ENCODE measurements at regions not wholly inside any gene's neighbourhood (a gene's known extent, or its start where the extent isn't known, plus 50 kb on each side); places are given as distances from the start of the nearest gene placed in this dataset.
"Not testable (repeated sequence)": the region's sequence is repeated elsewhere in the genome, so short reads cannot be mapped to it uniquely, and the experiment has no call there.

- in situ Hi-C loops (cut with MboI; ENCODE audit: low sequenced_read_pairs): no loop called here
Measured at GRCh38 chr3:5462086-5462485, 274.6 kb downstream of the EDEM1 start.

DNA sequence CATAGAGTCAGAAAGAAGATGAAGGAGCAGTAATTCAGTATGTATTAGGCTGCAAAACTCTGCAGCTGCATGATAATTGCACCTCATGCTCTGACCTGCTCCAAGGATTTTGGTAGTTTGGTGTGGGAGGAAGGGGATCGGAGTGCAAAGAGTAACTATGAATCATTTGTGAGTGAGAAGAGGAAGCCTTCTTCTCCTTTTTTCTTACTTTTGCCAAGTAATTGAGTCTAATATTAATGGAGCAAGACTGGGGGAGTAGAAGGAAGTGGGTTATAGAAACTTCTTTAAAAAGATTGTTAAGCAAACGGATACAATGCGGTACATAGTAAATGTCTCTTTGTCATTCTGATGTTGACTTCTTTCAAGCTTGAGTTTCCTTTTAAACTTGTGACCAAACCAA, 276.5 kb downstream of the EDEM1 start:
- in situ Hi-C loops (cut with MboI; ENCODE audit: low sequenced_read_pairs): no loop called here

DNA sequence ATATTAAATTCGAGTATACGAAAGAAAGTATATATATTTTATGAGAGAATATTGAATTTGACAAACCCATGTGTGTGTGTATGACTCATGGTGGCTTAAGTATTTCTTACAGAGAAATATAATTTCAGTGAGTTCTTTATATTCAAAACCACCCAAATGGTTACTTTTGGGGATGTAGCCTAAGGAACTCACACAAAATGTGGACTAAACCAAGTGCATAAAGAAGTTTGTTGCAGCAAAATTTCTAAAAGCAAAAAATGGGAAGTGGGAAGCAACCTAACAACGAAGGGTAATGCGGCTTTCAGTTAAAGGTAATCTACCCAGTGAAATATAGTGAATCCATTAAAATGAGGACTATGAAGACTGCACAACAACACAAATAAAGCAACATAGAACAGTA, 277.1 kb downstream of the EDEM1 start:
- in situ Hi-C loops (cut with MboI; ENCODE audit: low sequenced_read_pairs): no loop called here

GRCh38 chr3:5465183-5465582, 277.7 kb downstream of the EDEM1 start:
- in situ Hi-C loops (cut with MboI; ENCODE audit: low sequenced_read_pairs): no loop called here

DNA sequence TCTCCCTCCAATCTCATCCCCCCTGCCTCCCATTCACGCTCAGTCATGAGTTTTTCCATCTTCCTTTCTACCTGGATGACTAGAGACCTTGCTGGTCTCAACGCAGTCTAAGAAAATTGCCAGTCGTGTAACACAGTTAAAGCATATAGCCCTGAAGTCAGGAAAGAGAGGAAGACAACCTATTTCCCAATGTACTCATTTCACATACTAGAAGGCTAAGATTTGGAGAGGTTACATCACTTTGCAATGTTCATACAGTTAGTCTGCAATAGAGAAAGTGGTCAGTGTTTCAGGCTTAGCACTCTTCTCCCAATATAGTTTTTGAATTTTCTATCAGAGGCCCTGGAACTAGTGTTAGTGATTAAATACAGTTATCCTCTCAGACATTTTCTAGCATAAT, 278.6 kb downstream of the EDEM1 start:
- in situ Hi-C loops (cut with MboI; ENCODE audit: low sequenced_read_pairs): no loop called here

DNA sequence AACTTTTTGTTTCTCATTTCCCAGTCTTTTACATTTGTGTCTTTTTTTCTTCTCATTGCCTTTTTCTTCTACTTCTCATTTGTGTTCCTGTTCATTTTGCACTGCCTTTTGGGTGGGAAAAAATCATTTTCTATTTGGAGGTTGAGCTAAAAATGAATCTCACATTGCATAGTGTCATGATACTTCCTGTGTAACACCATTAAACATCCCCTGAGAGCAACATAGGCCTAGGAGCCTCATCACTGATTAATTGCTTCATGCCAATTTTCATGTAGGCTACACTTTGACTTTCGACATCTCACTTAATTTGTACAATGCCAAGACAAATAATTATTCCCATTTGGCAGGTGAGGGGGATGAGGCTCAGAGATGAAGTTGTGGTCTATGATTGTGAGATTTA, 279.2 kb downstream of the EDEM1 start:
- in situ Hi-C loops (cut with MboI; ENCODE audit: low sequenced_read_pairs): no loop called here

DNA sequence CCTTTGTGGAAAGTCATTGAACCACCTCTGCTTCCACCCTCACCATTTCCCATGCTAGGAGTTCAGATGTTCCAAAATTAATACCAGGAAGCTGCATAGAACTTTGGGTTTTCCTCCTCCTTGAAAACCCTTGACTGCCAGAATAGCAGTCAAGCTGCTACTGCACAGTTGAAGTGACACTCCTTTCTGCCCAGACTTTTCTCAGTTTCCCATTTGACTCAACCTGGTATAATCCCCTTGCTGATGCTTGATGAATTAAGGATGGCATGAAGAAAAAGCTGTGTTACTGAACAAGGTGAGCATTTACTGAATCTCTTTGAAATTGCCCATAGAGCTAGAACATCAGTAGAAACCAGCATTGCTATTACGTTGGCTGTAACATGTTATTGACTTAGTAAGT, 286.0 kb downstream of the EDEM1 start:
- in situ Hi-C loops (cut with MboI; ENCODE audit: low sequenced_read_pairs): no loop called here

DNA sequence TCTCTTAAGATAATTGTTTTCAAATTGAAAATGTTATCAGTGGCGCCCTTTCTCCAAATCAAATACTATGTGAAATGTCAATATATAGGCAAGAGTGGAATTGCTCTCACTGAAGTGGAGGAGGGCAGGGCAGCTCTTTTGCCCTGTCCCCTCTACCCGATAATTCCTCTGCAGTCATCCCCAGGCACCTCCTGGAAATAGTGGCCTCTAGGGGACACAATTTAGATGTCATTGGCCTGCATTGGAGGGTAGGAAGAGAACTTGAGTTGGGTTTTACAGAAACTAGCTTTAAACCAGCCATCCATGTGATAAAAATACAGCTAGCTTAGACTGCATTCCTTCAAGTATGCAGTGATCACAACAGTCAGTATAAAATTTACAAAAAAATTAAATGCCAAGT, 288.9 kb downstream of the EDEM1 start:
- in situ Hi-C loops (cut with MboI; ENCODE audit: low sequenced_read_pairs): no loop called here

DNA sequence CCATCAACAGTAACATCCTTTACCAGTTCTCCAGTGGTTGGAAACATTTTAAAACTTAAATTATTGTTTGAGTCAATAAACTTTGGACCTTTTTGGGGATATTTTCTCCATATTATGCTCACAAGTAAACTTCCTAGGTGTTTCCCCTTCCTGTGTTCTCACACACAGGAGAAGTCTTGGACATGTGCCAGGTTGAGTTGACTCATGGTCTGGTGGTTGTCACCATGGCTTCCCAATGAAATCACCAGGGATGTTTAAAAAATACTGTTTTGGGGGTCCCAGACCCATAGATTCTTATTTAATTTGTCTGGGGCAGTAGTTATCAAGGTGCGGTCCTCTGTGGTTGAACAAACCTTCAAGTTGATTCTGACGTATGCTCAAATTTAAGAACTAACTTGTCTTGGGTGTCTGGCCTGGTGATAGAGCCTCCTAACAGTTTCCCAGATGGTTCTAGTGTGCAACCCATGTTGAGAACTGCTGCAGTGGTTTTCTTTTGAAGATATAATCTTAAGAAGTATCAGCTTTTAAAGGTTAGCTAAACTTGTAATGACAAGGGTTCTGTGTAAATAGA, 291.8 kb downstream of the EDEM1 start:
- in situ Hi-C loops (cut with MboI; ENCODE audit: low sequenced_read_pairs): no loop called here

GRCh38 chr3:5480190-5480589, 292.7 kb downstream of the EDEM1 start:
- in situ Hi-C loops (cut with MboI; ENCODE audit: low sequenced_read_pairs): no loop called here

DNA sequence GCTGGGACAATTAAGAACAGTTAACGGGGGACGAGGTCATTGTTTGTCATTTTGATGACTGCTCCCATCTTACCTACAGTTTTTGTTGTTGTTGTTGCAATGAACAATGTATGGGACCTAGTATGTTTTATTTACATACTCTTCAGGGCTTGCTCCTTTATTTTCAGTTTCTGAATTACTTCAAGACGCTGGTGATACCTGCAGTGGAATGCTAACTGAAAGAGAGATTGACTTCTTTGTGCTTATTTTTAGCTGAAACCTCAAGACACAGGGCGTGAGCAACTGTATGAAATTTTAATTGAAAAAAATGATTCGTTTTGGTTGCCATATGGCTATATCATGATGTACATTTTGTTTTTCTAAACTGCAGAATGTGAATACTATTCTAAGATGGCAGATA, 297.9 kb downstream of the EDEM1 start:
- in situ Hi-C loops (cut with MboI; ENCODE audit: low sequenced_read_pairs): no loop called here

- in situ Hi-C loops (cut with MboI; ENCODE audit: low sequenced_read_pairs): no loop called here
Measured at GRCh38 chr3:5488771-5489170, 301.3 kb downstream of the EDEM1 start.

DNA sequence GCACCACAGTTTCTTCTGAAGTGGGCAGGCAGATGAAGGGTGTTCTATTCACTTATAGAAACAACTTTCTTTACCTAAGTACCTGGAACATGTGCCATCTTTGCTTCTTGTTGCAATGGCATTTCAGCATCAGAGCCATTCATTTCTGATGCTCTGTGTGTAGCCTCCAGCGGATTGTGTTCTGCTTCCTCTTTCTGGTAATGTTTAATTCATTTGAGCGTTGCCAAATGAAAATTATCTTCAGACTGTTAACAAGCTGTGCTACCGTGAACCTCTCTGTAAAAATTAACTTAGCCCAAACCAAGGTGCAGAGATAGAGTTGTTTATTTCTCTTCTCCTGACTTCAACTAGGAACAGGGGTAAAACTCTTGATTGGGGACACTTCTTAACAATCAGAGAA, 302.0 kb downstream of the EDEM1 start:
- in situ Hi-C loops (cut with MboI; ENCODE audit: low sequenced_read_pairs): no loop called here

GRCh38 chr3:5494905-5495519, 307.5 kb downstream of the EDEM1 start:
- in situ Hi-C loops (cut with MboI; ENCODE audit: low sequenced_read_pairs): no loop called here

DNA sequence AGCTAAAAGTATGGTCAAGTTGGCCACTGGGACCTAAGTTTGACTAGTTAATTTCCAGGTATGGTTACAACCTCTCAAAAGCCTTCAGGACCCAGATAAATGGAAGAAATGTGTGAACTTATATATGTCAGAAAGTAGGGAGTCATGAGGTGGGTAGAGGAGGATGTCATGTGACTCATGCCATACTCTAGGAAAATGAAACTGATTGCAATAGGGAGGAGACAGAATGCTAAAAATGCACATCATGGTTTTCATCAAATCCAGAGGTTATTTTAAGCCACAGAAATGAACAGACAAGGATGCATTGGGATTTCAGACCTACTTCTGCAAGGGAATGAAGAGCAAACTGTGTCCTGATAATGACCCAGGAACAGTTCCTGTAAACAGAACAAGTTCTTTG, 310.0 kb downstream of the EDEM1 start:
- in situ Hi-C loops (cut with MboI; ENCODE audit: low sequenced_read_pairs): no loop called here

DNA sequence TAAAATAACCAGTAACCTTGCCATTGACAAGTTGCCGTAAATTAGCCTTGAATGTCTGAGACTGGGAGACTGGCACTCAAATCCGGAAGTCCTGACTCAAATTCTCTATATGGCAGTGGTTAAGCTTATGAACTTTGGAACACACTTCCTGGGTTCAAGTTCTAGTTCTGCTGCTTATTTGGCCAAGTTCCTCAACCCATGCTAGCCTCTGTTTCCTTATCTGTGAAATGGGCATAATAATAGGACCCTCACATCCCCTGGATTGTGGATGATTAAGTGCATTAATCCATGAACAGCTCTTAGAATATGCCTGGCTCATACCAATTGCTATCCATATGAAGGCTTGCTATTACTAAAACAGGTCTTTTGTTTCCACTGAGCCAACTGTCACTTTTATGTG, 311.5 kb downstream of the EDEM1 start:
- in situ Hi-C loops (cut with MboI; ENCODE audit: low sequenced_read_pairs): no loop called here

- in situ Hi-C loops (cut with MboI; ENCODE audit: low sequenced_read_pairs): no loop called here
Measured at GRCh38 chr3:5499404-5499803, 311.9 kb downstream of the EDEM1 start.

DNA sequence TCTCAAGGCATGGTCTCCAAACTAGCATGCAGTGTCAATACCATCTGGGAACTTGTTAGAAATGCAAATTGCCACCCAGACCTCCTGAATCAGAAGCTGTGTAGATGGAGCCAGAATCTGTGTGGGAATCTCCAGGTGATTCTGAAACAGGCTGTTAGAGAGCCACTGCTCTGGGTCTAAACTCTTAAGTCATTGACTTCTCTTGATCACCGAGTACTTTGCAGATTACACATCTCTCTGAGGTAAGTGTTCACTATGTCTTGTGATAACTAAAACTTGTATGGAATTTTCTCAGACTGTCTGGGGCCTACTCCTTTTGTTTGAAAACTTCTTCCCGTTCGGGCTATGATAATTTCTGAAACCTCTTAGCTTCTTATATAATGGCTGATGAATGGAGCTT, 315.6 kb downstream of the EDEM1 start:
- in situ Hi-C loops (cut with MboI; ENCODE audit: low sequenced_read_pairs): no loop called here

DNA sequence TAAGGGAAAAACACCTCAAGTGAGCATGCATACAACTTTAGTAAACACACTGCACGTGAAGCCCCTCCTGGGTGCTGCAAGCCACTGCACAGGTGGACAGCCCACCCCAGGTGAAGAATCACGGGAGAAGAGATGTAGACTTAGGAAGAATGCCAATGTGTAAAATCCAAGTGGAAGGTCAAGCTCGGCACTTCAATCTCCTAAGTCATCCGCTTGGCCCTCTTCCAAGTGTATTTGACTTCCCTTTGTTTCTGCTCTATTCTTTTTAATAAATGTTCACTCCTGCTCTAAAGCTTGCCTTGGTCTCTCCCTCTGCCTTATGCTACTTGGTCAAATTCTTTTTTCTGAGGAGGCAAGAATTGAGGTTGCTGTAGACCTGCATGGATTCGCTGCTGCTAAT, 316.6 kb downstream of the EDEM1 start:
- in situ Hi-C loops (cut with MboI; ENCODE audit: low sequenced_read_pairs): no loop called here

GRCh38 chr3:5505163-5505562, 317.7 kb downstream of the EDEM1 start:
- in situ Hi-C loops (cut with MboI; ENCODE audit: low sequenced_read_pairs): no loop called here

GRCh38 chr3:5505997-5506396, 318.5 kb downstream of the EDEM1 start:
- in situ Hi-C loops (cut with MboI; ENCODE audit: low sequenced_read_pairs): no loop called here

DNA sequence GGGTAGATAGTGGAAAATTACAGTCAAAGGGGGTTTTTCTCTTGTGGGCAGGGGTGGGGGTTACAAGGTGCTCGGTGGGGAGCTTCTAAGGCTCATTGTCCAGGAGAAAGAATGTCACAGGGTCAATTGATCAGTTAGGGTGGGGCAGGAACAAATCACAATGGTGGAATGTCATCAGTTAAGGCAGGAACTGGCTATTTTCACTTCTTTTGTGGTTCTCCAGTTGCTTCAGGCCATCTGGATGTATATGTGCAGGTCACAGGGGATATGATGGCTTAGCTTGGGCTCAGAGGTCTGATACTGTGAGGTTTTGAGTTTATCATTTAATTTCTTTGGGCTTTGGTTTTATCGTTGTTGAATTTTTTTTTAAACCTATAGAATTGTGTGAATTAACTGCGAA, 321.4 kb downstream of the EDEM1 start:
- in situ Hi-C loops (cut with MboI; ENCODE audit: low sequenced_read_pairs): not testable (repeated sequence)

DNA sequence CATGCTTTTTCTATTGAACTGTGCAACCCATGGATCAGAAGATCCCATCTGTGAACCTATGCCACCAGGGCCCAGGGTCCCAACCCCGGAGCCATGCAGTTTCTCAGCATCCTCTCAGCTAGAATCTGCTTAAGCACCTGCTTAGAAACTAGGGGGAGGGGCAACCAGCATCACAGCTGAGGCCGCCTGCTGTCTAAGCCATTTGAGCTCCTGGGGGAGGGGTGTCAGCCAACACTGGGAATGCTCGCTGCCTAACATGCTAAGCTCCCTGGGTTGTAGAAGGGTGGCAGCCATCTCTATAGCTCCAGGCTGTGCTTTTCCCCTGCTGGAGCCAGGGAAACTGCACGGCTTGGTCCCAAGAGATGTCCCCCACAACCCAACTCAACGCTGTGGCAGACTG, 322.8 kb downstream of the EDEM1 start:
- in situ Hi-C loops (cut with MboI; ENCODE audit: low sequenced_read_pairs): no loop called here
